HG03097 (cell line): ENCODE measurements at regions not wholly inside any gene's neighbourhood (a gene's known extent, or its start where the extent isn't known, plus 50 kb on each side); places are given as distances from the start of the nearest gene placed in this dataset.
"Not testable (repeated sequence)": the region's sequence is repeated elsewhere in the genome, so short reads cannot be mapped to it uniquely, and the experiment has no call there.

ENCODE experiments used
- ATAC-seq: cut with Tn5 transposase; IDR thresholded peaks from one replicate; pipeline ENCODE4 v1.9.1; 2021; ENCODE audit not compliant: unreplicated experiment, low FRiP score

GRCh38 chr15:62494197-62494596 lies 329.1 kb upstream of the C2CD4B start:
- ATAC-seq, result no peak

GRCh38 chr15:62495670-62496614 lies 330.9 kb upstream of the C2CD4B start:
- no peak for ATAC-seq

- ATAC-seq, result no peak
These were observed 332.3 kb upstream of the C2CD4B start for GRCh38 chr15:62497356-62497755.

- no peak for ATAC-seq
These were observed 333.2 kb upstream of the C2CD4B start for GRCh38 chr15:62498278-62498677.

- ATAC-seq, result no peak
These were observed 333.6 kb upstream of the C2CD4B start for GRCh38 chr15:62498712-62499111.

GRCh38 chr15:62500325-62500724 lies 335.2 kb upstream of the C2CD4B start:
- ATAC-seq, result no peak

- no peak for ATAC-seq
These were observed 337.4 kb upstream of the C2CD4B start for GRCh38 chr15:62502451-62502850.

- no peak for ATAC-seq
These were observed 338.4 kb upstream of the C2CD4B start for GRCh38 chr15:62503451-62503850.

- ATAC-seq, result no peak
These were observed 340.7 kb upstream of the C2CD4B start for GRCh38 chr15:62505762-62506161.

- ATAC-seq, result no peak
These were observed 341.2 kb upstream of the C2CD4B start for GRCh38 chr15:62506217-62506805.

- no peak for ATAC-seq
These were observed 344.4 kb upstream of the C2CD4B start for GRCh38 chr15:62509395-62509958.

- ATAC-seq, result no peak
These were observed 345.7 kb upstream of the C2CD4B start for GRCh38 chr15:62510791-62511190.

- no peak for ATAC-seq
These were observed 347.8 kb upstream of the C2CD4B start for GRCh38 chr15:62512904-62513303.

GRCh38 chr15:62513893-62514292 lies 348.8 kb upstream of the C2CD4B start:
- ATAC-seq, result no peak

GRCh38 chr15:62515696-62516395 lies 350.8 kb upstream of the C2CD4B start:
- no peak for ATAC-seq

GRCh38 chr15:62517541-62517940 lies 352.5 kb upstream of the C2CD4B start:
- no peak for ATAC-seq

GRCh38 chr15:62518666-62519065 lies 353.6 kb upstream of the C2CD4B start:
- not testable (repeated sequence) for ATAC-seq

GRCh38 chr15:62519900-62520299 lies 354.8 kb upstream of the C2CD4B start:
- ATAC-seq, result no peak

GRCh38 chr15:62520887-62521286 lies 355.8 kb upstream of the C2CD4B start:
- ATAC-seq, result no peak

GRCh38 chr15:62521396-62521795 lies 356.3 kb upstream of the C2CD4B start:
- ATAC-seq, result no peak

GRCh38 chr15:62524848-62525247 lies 359.8 kb upstream of the C2CD4B start:
- no peak for ATAC-seq
